ENCODE measurements at regions not wholly inside any gene's neighbourhood (a gene's known extent, or its start where the extent isn't known, plus 50 kb on each side); places are given as distances from the start of the nearest gene placed in this dataset.

DNA sequence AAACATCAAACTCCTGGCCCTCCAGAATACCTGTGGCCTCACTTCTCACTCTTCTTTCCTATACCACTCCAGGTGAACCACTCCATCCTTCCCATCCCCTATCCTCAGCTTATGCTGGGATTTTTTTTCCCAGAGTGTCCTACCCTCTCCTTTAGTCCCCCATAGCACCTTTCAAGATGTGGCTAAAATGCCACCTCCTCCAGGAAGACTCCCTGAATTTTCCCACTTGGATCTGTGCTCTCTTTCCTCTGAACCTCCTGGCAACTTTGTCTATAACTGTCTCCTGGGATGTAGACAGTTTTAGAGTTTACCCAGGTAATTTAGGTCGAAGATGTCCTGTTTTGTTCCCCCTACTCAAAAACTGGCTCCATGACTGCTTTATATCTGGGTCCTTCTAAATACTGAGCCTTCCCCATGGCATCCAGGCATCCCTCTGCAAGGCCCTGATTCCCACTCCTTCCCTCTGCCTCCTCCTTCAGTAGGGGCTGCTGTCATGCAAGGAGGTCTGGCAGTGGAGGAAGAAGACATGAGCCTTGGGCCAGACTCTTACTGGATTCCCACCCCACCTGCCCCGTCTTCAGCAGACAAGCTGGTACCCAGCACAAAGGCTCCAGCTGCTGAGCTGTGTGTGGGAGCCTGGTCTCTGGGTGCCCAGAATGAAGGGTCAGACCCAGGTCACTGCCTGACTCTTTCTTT lies 161.5 kb downstream of the SMAD6 start:
- H3K9me3 Mint-ChIP-seq (ENCODE audit: unreplicated experiment): no peaks in the 10 kb centered on the region
- peaks cover 12% of the 10 kb centered on the region for H3K4me1 Mint-ChIP-seq (ENCODE audit: low read depth, unreplicated experiment)
- Histone ChIP-seq H3K4me1 (peaks cover 20% of the 10 kb centered on the region), H3K9me3 (no peaks in the 10 kb centered on the region), H3K4me3 (ENCODE audit: low read depth, low read length) (no peak overlapping the region), H3K36me3 (ENCODE audit: control insufficient read depth, insufficient read depth, low read length) (no peaks in the 10 kb centered on the region), H3K27me3 (replicated peaks; ENCODE audit: control insufficient read depth, insufficient read depth, low read length) (no peaks in the 10 kb centered on the region)
- ChIA-PET CTCF (interaction anchor here (2.1 kb wide), 1 partner anchor 12 kb away, joined by 6 read pairs; no protein-coding TSS in a partner anchor), POLR2A (no interaction called here)
- no TSS peak for BruUV-seq (replicated peaks)
- TF ChIP-seq CTCF (IDR thresholded peaks at IDR 0.05; ENCODE audit: insufficient read depth in 1 of 2, low read depth in 1 of 2, low read length in 1 of 2, severe bottlenecking in 1 of 2, unreplicated experiment in 1 of 2): no peak
- intact Hi-C loops (cut with micrococcal nuclease; ENCODE audit: unreplicated experiment): no loop called here
- DNase-seq: no peak
- H3K27me3 Mint-ChIP-seq (ENCODE audit: insufficient read depth, unreplicated experiment): no peaks in the 10 kb centered on the region
- no peaks in the 10 kb centered on the region for H3K36me3 Mint-ChIP-seq (ENCODE audit: insufficient read depth, unreplicated experiment)
- H3K27ac Mint-ChIP-seq (ENCODE audit: unreplicated experiment): no peak overlapping the region
- no peak overlapping the region for H3K4me3 Mint-ChIP-seq (ENCODE audit: unreplicated experiment)

DNA sequence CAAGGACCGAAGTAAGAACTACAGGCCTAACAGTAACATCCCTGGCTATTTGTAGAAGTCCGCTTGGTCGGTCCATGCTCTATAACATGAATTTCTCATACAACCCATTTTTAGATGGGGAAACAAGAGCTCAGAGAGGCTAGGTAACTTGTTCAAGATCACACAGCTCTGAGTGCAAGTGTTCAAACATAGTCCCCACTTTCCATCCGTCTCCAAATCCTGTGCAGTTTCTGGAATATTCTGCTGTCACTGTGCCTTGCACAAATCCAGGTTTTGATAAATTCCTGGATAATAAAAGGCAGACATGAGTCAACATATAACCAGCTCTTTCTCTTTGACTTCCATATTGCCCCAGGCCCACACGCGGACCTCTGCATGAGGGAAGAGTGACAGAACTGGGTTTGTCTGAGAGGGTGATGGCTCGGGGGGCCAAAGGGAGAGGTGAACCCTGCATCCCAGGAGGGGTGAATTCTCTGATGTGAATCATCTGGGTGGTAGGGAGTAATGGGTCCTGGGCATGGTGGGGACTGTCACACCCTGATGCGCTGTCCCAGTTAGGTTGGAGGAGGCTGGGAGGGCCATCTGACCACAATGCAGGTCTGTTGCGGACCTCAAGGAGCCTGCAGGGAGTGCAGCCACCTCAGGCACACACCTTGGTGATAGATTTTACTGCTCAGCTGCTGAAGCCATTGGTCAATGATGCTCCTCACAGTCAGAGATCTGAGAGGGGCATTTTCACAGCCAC lies 162.2 kb downstream of the SMAD6 start:
- Histone ChIP-seq H3K4me3 (ENCODE audit: low read depth, low read length) (no peak overlapping the region), H3K36me3 (ENCODE audit: control insufficient read depth, insufficient read depth, low read length) (no peaks in the 10 kb centered on the region), H3K9me3 (no peaks in the 10 kb centered on the region), H3K4me1 (peaks cover 20% of the 10 kb centered on the region), H3K27me3 (replicated peaks; ENCODE audit: control insufficient read depth, insufficient read depth, low read length) (no peaks in the 10 kb centered on the region)
- no peaks in the 10 kb centered on the region for H3K9me3 Mint-ChIP-seq (ENCODE audit: unreplicated experiment)
- ChIA-PET CTCF (interaction anchor here (2.1 kb wide), 1 partner anchor 12 kb away, joined by 6 read pairs; no protein-coding TSS in a partner anchor), POLR2A (no interaction called here)
- H3K36me3 Mint-ChIP-seq (ENCODE audit: insufficient read depth, unreplicated experiment): no peaks in the 10 kb centered on the region
- no TSS peak for BruUV-seq (replicated peaks)
- intact Hi-C loops (cut with micrococcal nuclease; ENCODE audit: unreplicated experiment): no loop called here
- H3K4me1 Mint-ChIP-seq (ENCODE audit: low read depth, unreplicated experiment): peaks cover 12% of the 10 kb centered on the region
- H3K27ac Mint-ChIP-seq (ENCODE audit: unreplicated experiment): no peak overlapping the region
- TF ChIP-seq CTCF (IDR thresholded peaks at IDR 0.05; ENCODE audit: insufficient read depth in 1 of 2, low read depth in 1 of 2, low read length in 1 of 2, severe bottlenecking in 1 of 2, unreplicated experiment in 1 of 2): no peak
- H3K27me3 Mint-ChIP-seq (ENCODE audit: insufficient read depth, unreplicated experiment): no peaks in the 10 kb centered on the region
- H3K4me3 Mint-ChIP-seq (ENCODE audit: unreplicated experiment): no peak overlapping the region
- no peak for DNase-seq

- ChIA-PET CTCF (no interaction called here), POLR2A (no interaction called here)
- Histone ChIP-seq H3K4me3 (ENCODE audit: low read depth, low read length) (no peak overlapping the region), H3K36me3 (ENCODE audit: control insufficient read depth, insufficient read depth, low read length) (no peaks in the 10 kb centered on the region), H3K27me3 (replicated peaks; ENCODE audit: control insufficient read depth, insufficient read depth, low read length) (no peaks in the 10 kb centered on the region), H3K4me1 (peaks cover 20% of the 10 kb centered on the region), H3K9me3 (no peaks in the 10 kb centered on the region)
- no peaks in the 10 kb centered on the region for H3K36me3 Mint-ChIP-seq (ENCODE audit: insufficient read depth, unreplicated experiment)
- H3K27me3 Mint-ChIP-seq (ENCODE audit: insufficient read depth, unreplicated experiment): no peaks in the 10 kb centered on the region
- intact Hi-C loops (cut with micrococcal nuclease; ENCODE audit: unreplicated experiment): no loop called here
- no peak overlapping the region for H3K4me3 Mint-ChIP-seq (ENCODE audit: unreplicated experiment)
- no peak for DNase-seq
- H3K27ac Mint-ChIP-seq (ENCODE audit: unreplicated experiment): no peak overlapping the region
- peaks cover 12% of the 10 kb centered on the region for H3K4me1 Mint-ChIP-seq (ENCODE audit: low read depth, unreplicated experiment)
- no peaks in the 10 kb centered on the region for H3K9me3 Mint-ChIP-seq (ENCODE audit: unreplicated experiment)
- no peak for TF ChIP-seq CTCF (IDR thresholded peaks at IDR 0.05; ENCODE audit: insufficient read depth in 1 of 2, low read depth in 1 of 2, low read length in 1 of 2, severe bottlenecking in 1 of 2, unreplicated experiment in 1 of 2)
- no TSS peak for BruUV-seq (replicated peaks)
Measured at GRCh38 chr15:66864871-66865281, 162.8 kb downstream of the SMAD6 start.

Measured in Caco-2 (cell line).